Stimulated activated effector memory CD8-positive, alpha-beta T cell treated with anti-CD3 and anti-CD28 coated beads, Interleukin-12 subunit alpha, Interleukin-12 subunit beta, amount 100 ng/mL, for 72 hours (primary cell): ENCODE measurements at regions not wholly inside any gene's neighbourhood (a gene's known extent, or its start where the extent isn't known, plus 50 kb on each side); places are given as distances from the start of the nearest gene placed in this dataset.

Source experiments
- ATAC-seq: fragments of 150-1000 bp; cut with Tn5 transposase; 2 replicates; pipeline ENCODE4 v1.10.0; 2021
- DNase-seq, 2 donors: peaks; one replicate each; pipeline ENCODE4 v3.0.0; 2021 to 2022; ENCODE audit warnings: low spot score in 2 of 2
- H3K27ac Mint-ChIP-seq: one replicate; pipeline ENCODE4 v1.8.0; 2022; ENCODE audit warnings: mild to moderate bottlenecking, mixed read lengths
- H3K36me3 Mint-ChIP-seq: one replicate; pipeline ENCODE4 v1.8.0; 2022; ENCODE audit warnings: mild to moderate bottlenecking, mixed read lengths
- H3K4me1 Mint-ChIP-seq: one replicate; pipeline ENCODE4 v1.8.0; 2022; ENCODE audit warnings: mixed read lengths
- H3K4me3 Mint-ChIP-seq: one replicate; pipeline ENCODE4 v1.8.0; 2022; ENCODE audit warnings: mild to moderate bottlenecking, mixed read lengths
- H3K9me3 Mint-ChIP-seq: one replicate; pipeline ENCODE4 v1.8.0; 2022; ENCODE audit warnings: mixed read lengths

DNA sequence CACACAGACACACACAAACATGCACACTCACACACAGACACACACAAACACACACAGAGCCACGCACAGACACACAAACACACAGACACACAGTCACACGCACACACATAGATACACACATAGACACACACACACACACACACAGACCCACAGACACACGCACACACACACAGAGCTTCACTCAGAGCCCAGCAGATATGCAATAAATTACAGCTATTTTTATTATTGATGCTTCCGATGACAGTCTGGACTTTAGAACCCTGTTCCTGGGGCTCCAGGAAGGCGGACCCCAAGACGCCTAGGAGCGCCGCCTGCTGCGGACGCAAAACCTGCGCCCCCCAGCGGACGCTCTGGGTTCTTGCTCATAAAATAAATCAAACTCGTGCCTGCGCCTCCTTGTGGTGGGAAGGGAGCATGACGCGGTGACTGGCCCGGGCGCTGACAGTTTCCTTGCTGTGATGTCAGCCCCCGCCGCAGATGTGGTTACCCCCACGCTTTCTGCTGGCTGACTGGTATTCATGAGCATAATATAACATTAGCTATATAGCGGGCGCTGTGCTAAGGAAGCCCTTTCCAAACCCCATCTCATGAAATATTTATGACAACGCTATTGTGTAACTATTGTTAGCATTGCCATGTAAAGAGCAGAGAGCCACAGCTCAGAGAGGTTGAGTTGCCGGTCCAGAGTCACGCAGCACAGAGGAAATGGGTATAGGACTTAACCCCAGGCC lies 64.4 kb upstream of the TM9SF2 start:
- Mint-ChIP-seq H3K36me3 (peaks cover 36% of the 10 kb centered on the region), H3K9me3 (no peaks in the 10 kb centered on the region), H3K27ac (peak overlapping the region; percentile 73), H3K4me1 (peaks cover 59% of the 10 kb centered on the region), H3K4me3 (peak overlapping the region; percentile 50)
- peak; percentile 97 to 98 for DNase-seq
- ATAC-seq: peak; percentile 75

GRCh38 chr13:99439048-99439447 lies 62.2 kb upstream of the TM9SF2 start:
- Mint-ChIP-seq H3K4me1 (peaks cover 37% of the 10 kb centered on the region), H3K36me3 (peaks cover 17% of the 10 kb centered on the region), H3K9me3 (no peaks in the 10 kb centered on the region), H3K4me3 (no peak overlapping the region), H3K27ac (no peak overlapping the region)
- ATAC-seq (no peak), DNase-seq (no peak)

GRCh38 chr13:99439850-99440604 lies 61.2 kb upstream of the TM9SF2 start:
- no peak overlapping the region for H3K27ac Mint-ChIP-seq
- DNase-seq: no peak
- H3K9me3 Mint-ChIP-seq: no peaks in the 10 kb centered on the region
- no peak for ATAC-seq
- H3K4me1 Mint-ChIP-seq: peaks cover 30% of the 10 kb centered on the region
- H3K4me3 Mint-ChIP-seq: no peak overlapping the region
- peaks cover 10% of the 10 kb centered on the region for H3K36me3 Mint-ChIP-seq

- H3K9me3 Mint-ChIP-seq: no peaks in the 10 kb centered on the region
- DNase-seq: peak; percentile 44 to 73
Measured at GRCh38 chr13:99442273-99442895, 58.9 kb upstream of the TM9SF2 start.

DNA sequence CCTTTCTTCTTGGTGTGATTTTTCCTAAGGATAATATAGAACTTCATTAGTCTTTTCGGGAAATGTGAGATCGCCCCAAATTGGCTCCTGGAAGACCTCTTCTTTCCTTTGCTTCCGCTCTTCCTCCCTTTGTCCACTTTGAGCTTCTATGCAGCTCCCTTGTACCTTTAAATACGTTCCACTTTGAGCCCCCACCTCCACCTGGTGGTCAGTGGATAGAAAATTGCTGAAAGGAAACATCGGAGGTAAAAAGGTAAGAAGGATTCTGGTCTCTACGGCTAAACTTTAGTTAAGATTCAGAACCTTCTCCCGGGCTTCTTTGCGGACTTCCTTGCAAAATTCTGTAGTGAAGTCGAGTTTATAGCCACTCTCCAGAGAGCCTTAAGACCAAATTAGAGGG lies 55.0 kb upstream of the TM9SF2 start:
- DNase-seq (no peak), ATAC-seq (no peak)
- H3K4me1 Mint-ChIP-seq: peaks cover 20% of the 10 kb centered on the region
- no peaks in the 10 kb centered on the region for H3K9me3 Mint-ChIP-seq
- H3K36me3 Mint-ChIP-seq: no peaks in the 10 kb centered on the region
- no peak overlapping the region for H3K4me3 Mint-ChIP-seq
- no peak overlapping the region for H3K27ac Mint-ChIP-seq

More at GRCh38 chr13:99442273-99442895, 58.9 kb upstream of the TM9SF2 start:
- H3K4me1 Mint-ChIP-seq: peaks cover 8% of the 10 kb centered on the region
- no peaks in the 10 kb centered on the region for H3K36me3 Mint-ChIP-seq
- ATAC-seq: peak; percentile 51
- H3K27ac Mint-ChIP-seq: no peak overlapping the region
- H3K4me3 Mint-ChIP-seq: no peak overlapping the region

- Mint-ChIP-seq H3K4me1 (peaks cover 40% of the 10 kb centered on the region), H3K27ac (no peak overlapping the region), H3K36me3 (no peaks in the 10 kb centered on the region), H3K4me3 (no peak overlapping the region), H3K9me3 (no peaks in the 10 kb centered on the region)
- ATAC-seq (peak; percentile 75), DNase-seq (no peak)
Measured at GRCh38 chr13:99448546-99448945, 52.7 kb upstream of the TM9SF2 start.

GRCh38 chr13:99450416-99450815 lies 50.9 kb upstream of the TM9SF2 start:
- DNase-seq (no peak), ATAC-seq (no peak)
- Mint-ChIP-seq H3K9me3 (peaks cover 6% of the 10 kb centered on the region), H3K4me3 (no peak overlapping the region), H3K4me1 (peaks cover 46% of the 10 kb centered on the region), H3K27ac (peak overlapping the region; percentile 18), H3K36me3 (no peaks in the 10 kb centered on the region)
